OCI-LY3 (cell line): ENCODE measurements at regions not wholly inside any gene's neighbourhood (a gene's known extent, or its start where the extent isn't known, plus 50 kb on each side); places are given as distances from the start of the nearest gene placed in this dataset.

Source experiments
- H2AFZ ChIP-seq: fragments of 200-600, 300-600 bp; shearing (Covaris generic); 2 replicates; pipeline ENCODE4 v1.6.0; 2014; ENCODE audit warnings: antibody characterized with exemption, low read depth, low read length
- H3K27ac ChIP-seq: fragments of 200-600, 300-600 bp; sonication (generic); 2 replicates; pipeline ENCODE4 v1.5.1; 2014; ENCODE audit warnings: mild to moderate bottlenecking, low read length, moderate library complexity, mixed read lengths
- H3K27me3 ChIP-seq: fragments of 200-600, 300-600 bp; sonication (generic); 2 replicates; pipeline ENCODE4 v1.6.1; 2014; ENCODE audit warnings: low read depth, low read length, mixed read lengths
- H3K36me3 ChIP-seq: fragments of 200-600, 300-600 bp; sonication (generic); replicated peaks from 2 replicates; pipeline ENCODE3; 2014; ENCODE audit warnings: low read depth, low read length, mixed read lengths
- H3K4me1 ChIP-seq: fragments of 300-600, 200-600 bp; sonication (generic); 2 replicates; pipeline ENCODE4 v1.6.1; 2014; ENCODE audit warnings: low read length, mixed read lengths
- H3K4me2 ChIP-seq: fragments of 200-600, 300-600 bp; sonication (generic); 2 replicates; pipeline ENCODE4 v1.6.1; 2014; ENCODE audit warnings: low read length, mixed read lengths
- H3K4me3 ChIP-seq: fragments of 300-600, 200-600 bp; sonication (generic); 2 replicates; pipeline ENCODE4 v1.5.1; 2014; ENCODE audit warnings: antibody characterized with exemption, mild to moderate bottlenecking, low read length, moderate library complexity
- H3K79me2 ChIP-seq: fragments of 300-600, 200-600 bp; shearing (Covaris generic); 2 replicates; pipeline ENCODE4 v1.6.1; 2014; ENCODE audit warnings: mild to moderate bottlenecking, low read length, mixed read lengths
- H3K9ac ChIP-seq: fragments of 300-600, 200-600 bp; shearing (Covaris generic); 2 replicates; pipeline ENCODE4 v1.6.0; 2014; ENCODE audit warnings: mild to moderate bottlenecking, low read length, moderate library complexity
- H3K9me3 ChIP-seq: fragments of 200-600, 300-600 bp; shearing (Covaris generic); 2 replicates; pipeline ENCODE4 v1.6.1; 2014; ENCODE audit warnings: low read length, mixed read lengths; ENCODE audit not compliant: insufficient read depth
- H4K20me1 ChIP-seq: fragments of 200-600, 300-600 bp; sonication (generic); 2 replicates; pipeline ENCODE4 v1.6.1; 2016; ENCODE audit warnings: low read length, mixed read lengths; ENCODE audit not compliant: insufficient read depth
- EZH2phosphoT487 ChIP-seq: fragments of 200-600 bp; shearing (Covaris generic); IDR thresholded peaks from 2 replicates; pipeline ENCODE4 v1.6.1; 2018; ENCODE audit warnings: antibody characterized with exemption, mixed run types, low read depth
- TF ChIP-seq, protein P1 (sequence below): fragments of 200-600, 300-600 bp; sonication (generic); IDR thresholded peaks from 2 replicates; pipeline ENCODE4 v1.5.1; 2014; ENCODE audit warnings: antibody characterized with exemption, low read length, low read depth

DNA sequence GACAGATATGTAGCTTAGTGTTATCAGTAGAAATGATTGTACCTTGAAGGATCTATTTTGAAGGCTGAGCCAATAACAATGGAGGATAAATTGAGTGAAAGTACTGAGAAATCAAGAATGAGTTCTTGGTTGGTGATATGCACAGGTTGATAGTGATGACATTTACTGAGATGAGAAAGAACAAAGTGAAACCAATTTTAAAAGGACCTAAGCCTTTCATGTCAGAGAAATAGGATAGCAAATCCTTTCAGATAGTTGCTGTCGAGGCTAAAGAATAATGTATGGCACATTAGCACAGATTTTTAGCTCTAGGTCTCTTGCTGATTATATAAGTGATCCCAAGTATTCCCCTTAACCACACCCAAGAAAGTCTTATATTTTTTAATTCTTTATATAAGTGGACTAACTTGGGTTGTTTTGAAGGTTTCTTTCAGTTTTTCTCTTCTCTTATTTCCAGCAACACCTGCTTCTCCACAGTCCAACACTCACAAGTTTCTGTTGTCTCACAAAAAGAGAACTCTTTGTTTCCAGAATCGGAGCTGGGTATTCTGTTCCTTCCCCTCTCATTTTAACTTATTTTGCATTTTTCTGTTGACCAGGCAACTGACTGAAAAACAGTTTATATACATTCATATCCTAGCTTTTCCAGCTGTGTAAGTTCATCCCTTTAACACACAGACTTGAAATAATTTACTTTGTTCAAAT is 286.9 kb upstream of the ATP10B start:
- Histone ChIP-seq H3K79me2 (no peaks in the 10 kb centered on the region), H3K27me3 (no peaks in the 10 kb centered on the region), H3K9ac (peak overlapping the region; percentile 24; the same call in 1 of the 2 replicates), H3K9me3 (no peaks in the 10 kb centered on the region), H3K36me3 (no peaks in the 10 kb centered on the region), H3K27ac (peak overlapping the region; percentile 87), H2AFZ (no peak overlapping the region), H3K4me2 (peak overlapping the region; percentile 63), H3K4me3 (peak overlapping the region; percentile 16), H4K20me1 (no peaks in the 10 kb centered on the region), H3K4me1 (peaks cover 49% of the 10 kb centered on the region)
- TF ChIP-seq, protein P1, sequence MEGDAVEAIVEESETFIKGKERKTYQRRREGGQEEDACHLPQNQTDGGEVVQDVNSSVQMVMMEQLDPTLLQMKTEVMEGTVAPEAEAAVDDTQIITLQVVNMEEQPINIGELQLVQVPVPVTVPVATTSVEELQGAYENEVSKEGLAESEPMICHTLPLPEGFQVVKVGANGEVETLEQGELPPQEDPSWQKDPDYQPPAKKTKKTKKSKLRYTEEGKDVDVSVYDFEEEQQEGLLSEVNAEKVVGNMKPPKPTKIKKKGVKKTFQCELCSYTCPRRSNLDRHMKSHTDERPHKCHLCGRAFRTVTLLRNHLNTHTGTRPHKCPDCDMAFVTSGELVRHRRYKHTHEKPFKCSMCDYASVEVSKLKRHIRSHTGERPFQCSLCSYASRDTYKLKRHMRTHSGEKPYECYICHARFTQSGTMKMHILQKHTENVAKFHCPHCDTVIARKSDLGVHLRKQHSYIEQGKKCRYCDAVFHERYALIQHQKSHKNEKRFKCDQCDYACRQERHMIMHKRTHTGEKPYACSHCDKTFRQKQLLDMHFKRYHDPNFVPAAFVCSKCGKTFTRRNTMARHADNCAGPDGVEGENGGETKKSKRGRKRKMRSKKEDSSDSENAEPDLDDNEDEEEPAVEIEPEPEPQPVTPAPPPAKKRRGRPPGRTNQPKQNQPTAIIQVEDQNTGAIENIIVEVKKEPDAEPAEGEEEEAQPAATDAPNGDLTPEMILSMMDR = no peak
- no peak for TF ChIP-seq EZH2phosphoT487

- no peak overlapping the region for H3K4me2 ChIP-seq
- no peak overlapping the region for H3K9ac ChIP-seq
- no peaks in the 10 kb centered on the region for H3K9me3 ChIP-seq
- no peak overlapping the region for H3K4me3 ChIP-seq
- no peaks in the 10 kb centered on the region for H3K27me3 ChIP-seq
- no peak for TF ChIP-seq EZH2phosphoT487
- TF ChIP-seq, protein P1 = no peak
- H2AFZ ChIP-seq = no peak overlapping the region
- H4K20me1 ChIP-seq = no peaks in the 10 kb centered on the region
- no peak overlapping the region for H3K27ac ChIP-seq
- H3K79me2 ChIP-seq = no peaks in the 10 kb centered on the region
- no peaks in the 10 kb centered on the region for H3K36me3 ChIP-seq
- H3K4me1 ChIP-seq = peaks cover 67% of the 10 kb centered on the region
Measured at GRCh38 chr5:161134956-161135355, 282.9 kb upstream of the ATP10B start.

GRCh38 chr5:161134083-161134482 is 282.1 kb upstream of the ATP10B start:
- no peaks in the 10 kb centered on the region for H3K27me3 ChIP-seq
- no peak overlapping the region for H2AFZ ChIP-seq

GRCh38 chr5:161115941-161116340 is 263.9 kb upstream of the ATP10B start:
- H3K27ac ChIP-seq = no peak overlapping the region
- no peak for TF ChIP-seq EZH2phosphoT487
- TF ChIP-seq, protein P1 = no peak
- no peaks in the 10 kb centered on the region for H4K20me1 ChIP-seq
- no peak overlapping the region for H3K9ac ChIP-seq
- no peaks in the 10 kb centered on the region for H3K27me3 ChIP-seq
- H2AFZ ChIP-seq = no peak overlapping the region
- peaks cover 16% of the 10 kb centered on the region for H3K4me1 ChIP-seq
- no peaks in the 10 kb centered on the region for H3K9me3 ChIP-seq
- H3K36me3 ChIP-seq = no peaks in the 10 kb centered on the region
- no peak overlapping the region for H3K4me2 ChIP-seq
- H3K4me3 ChIP-seq = no peak overlapping the region
- H3K79me2 ChIP-seq = no peaks in the 10 kb centered on the region

More at GRCh38 chr5:161134083-161134482, 282.1 kb upstream of the ATP10B start:
- no peak for TF ChIP-seq EZH2phosphoT487
- TF ChIP-seq, protein P1 = no peak
- Histone ChIP-seq H3K36me3 (no peaks in the 10 kb centered on the region), H3K9ac (no peak overlapping the region), H3K9me3 (no peaks in the 10 kb centered on the region), H4K20me1 (no peaks in the 10 kb centered on the region), H3K27ac (no peak overlapping the region), H3K4me1 (peaks cover 58% of the 10 kb centered on the region), H3K4me3 (no peak overlapping the region), H3K79me2 (no peaks in the 10 kb centered on the region), H3K4me2 (peak overlapping the region; percentile 22; the same call in 1 of the 2 replicates)
